Body of pancreas (tissue), 4 donors: ENCODE measurements at regions not wholly inside any gene's neighbourhood (a gene's known extent, or its start where the extent isn't known, plus 50 kb on each side); places are given as distances from the start of the nearest gene placed in this dataset.

Source experiments
- ATAC-seq: fragments of 150-250 bp; one replicate; pipeline ENCODE4 v1.9.1; 2016
- DNase-seq, 4 donors: peaks; one replicate each; pipeline ENCODE4 v3.0.0-alpha.2; 2019
- H3K27ac ChIP-seq, 4 donors: fragments of 200-600 bp; sonication (generic); 1 replicate in 3 of 4; 2 replicates in 1 of 4; pipeline versions ENCODE4 v1.5.1 to v1.6.1; 2016 to 2019; ENCODE audit warnings: mild to moderate bottlenecking in 1 of 4, mixed read lengths in 1 of 4, moderate library complexity in 1 of 4
- H3K27me3 ChIP-seq, 2 donors: fragments of 200-600 bp; sonication (generic); one replicate each; pipeline ENCODE4 v1.6.0; 2016; ENCODE audit warnings: mild to moderate bottlenecking in 1 of 2
- H3K36me3 ChIP-seq, 2 donors: fragments of 200-600 bp; sonication (generic); replicated peaks in 1 of 2; 2 replicates each; pipeline ENCODE4 v1.5.1; 2016; ENCODE audit warnings: low read depth in 2 of 2; ENCODE audit not compliant: insufficient read depth in 1 of 2
- H3K4me1 ChIP-seq: fragments of 200-600 bp; sonication (generic); one replicate; pipeline ENCODE4 v1.6.0; 2016
- H3K4me3 ChIP-seq, 2 donors: fragments of 200-600 bp; sonication (generic); 1 replicate in 1 of 2; 2 replicates in 1 of 2; pipeline ENCODE4 v1.5.1; 2016 to 2019
- H3K9me3 ChIP-seq, 3 donors: fragments of 200-600 bp; sonication (generic); 1 replicate in 2 of 3; 2 replicates in 1 of 3; pipeline ENCODE4 v1.5.1; 2016
- CTCF ChIP-seq, 7 experiments: fragments of 450-650 bp in 4 of 7; fragments of 200-600 bp in 3 of 7; sonication (generic) in 3 of 7; IDR thresholded peaks; one replicate each; pipeline ENCODE4 v1.5.1; 2016 to 2019; ENCODE audit warnings: antibody characterized with exemption in 7 of 7
- POLR2A ChIP-seq, 3 donors: fragments of 450-650 bp; IDR thresholded peaks; one replicate each; pipeline ENCODE4 v1.6.1; 2016; ENCODE audit warnings: antibody characterized with exemption in 3 of 3, mild to moderate bottlenecking in 2 of 3
- WGBS, 2 donors: methylation state at CpG; one replicate each; pipeline ENCODE4 v1.1.5; 2017; 5-methylcytosine and 5-hydroxymethylcytosine counted together
- intact Hi-C: fragments of 100-400 bp; cut with DNase I; formaldehyde crosslinking; loops from one replicate; pipeline ENCODE4 v1.15.1; 2023

- Histone ChIP-seq H3K27me3 (no peaks in the 10 kb centered on the region), H3K9me3 (no peaks in the 10 kb centered on the region), H3K4me1 (no peaks in the 10 kb centered on the region), H3K36me3 (no peaks in the 10 kb centered on the region), H3K27ac (no peak overlapping the region), H3K4me3 (no peak overlapping the region)
- TF ChIP-seq CTCF (IDR thresholded peaks at IDR 0.05), result no peak
- TF ChIP-seq POLR2A (IDR thresholded peaks at IDR 0.05), result no peak
- intact Hi-C loops, result no loop called here
- ATAC-seq (no peak), DNase-seq (no peak)
- WGBS, 2 donors, result 67 to 70% methylated on average over 3 of the region's 3 CpGs
Observed at GRCh38 chr6:140345935-140346334, 971.5 kb upstream of the CITED2 start.

GRCh38 chr6:140344142-140344913 is 969.9 kb upstream of the CITED2 start:
- Histone ChIP-seq H3K4me3 (no peak overlapping the region), H3K4me1 (no peaks in the 10 kb centered on the region), H3K27me3 (no peaks in the 10 kb centered on the region), H3K9me3 (peaks cover 0 to 9% (median 0%) of the 10 kb centered on the region in 3 donors), H3K27ac (no peak overlapping the region), H3K36me3 (no peaks in the 10 kb centered on the region)
- WGBS, 2 donors, result 98 to 100% methylated on average over 1 of the region's 1 CpG
- intact Hi-C loops, result no loop called here
- no peak for ATAC-seq
- TF ChIP-seq POLR2A (IDR thresholded peaks at IDR 0.05) (no peak), CTCF (IDR thresholded peaks at IDR 0.05) (no peak)
- no peak for DNase-seq

GRCh38 chr6:140343128-140343527 is 968.7 kb upstream of the CITED2 start:
- intact Hi-C loops, result no loop called here
- TF ChIP-seq POLR2A (IDR thresholded peaks at IDR 0.05) (no peak), CTCF (IDR thresholded peaks at IDR 0.05) (no peak)
- no peak for ATAC-seq

GRCh38 chr6:140341272-140341671 is 966.8 kb upstream of the CITED2 start:
- Histone ChIP-seq H3K27ac (no peak overlapping the region), H3K27me3 (no peaks in the 10 kb centered on the region)
- intact Hi-C loops, result no loop called here

More at GRCh38 chr6:140343128-140343527, 968.7 kb upstream of the CITED2 start:
- Histone ChIP-seq H3K4me3 (no peak overlapping the region), H3K9me3 (peaks cover 0 to 9% (median 0%) of the 10 kb centered on the region in 3 donors), H3K36me3 (no peaks in the 10 kb centered on the region), H3K27ac (no peak overlapping the region), H3K27me3 (no peaks in the 10 kb centered on the region), H3K4me1 (no peaks in the 10 kb centered on the region)
- 42 to 48% methylated on average over 2 of the region's 2 CpGs for WGBS, 2 donors
- no peak for DNase-seq

More at GRCh38 chr6:140341272-140341671, 966.8 kb upstream of the CITED2 start:
- ATAC-seq (no peak), DNase-seq (no peak)
- Histone ChIP-seq H3K4me3 (no peak overlapping the region), H3K4me1 (no peaks in the 10 kb centered on the region), H3K36me3 (no peaks in the 10 kb centered on the region), H3K9me3 (peaks cover 0 to 9% (median 0%) of the 10 kb centered on the region in 3 donors)
- TF ChIP-seq POLR2A (IDR thresholded peaks at IDR 0.05), result no peak
- TF ChIP-seq CTCF (IDR thresholded peaks at IDR 0.05), result no peak
